Spleen (tissue), 3 donors: ENCODE measurements at regions not wholly inside any gene's neighbourhood (a gene's known extent, or its start where the extent isn't known, plus 50 kb on each side); places are given as distances from the start of the nearest gene placed in this dataset.

Source experiments
- POLR2A ChIP-seq, 3 donors: fragments of 450-650 bp; IDR thresholded peaks; one replicate each; pipeline ENCODE4 v1.5.1; 2017; ENCODE audit warnings: antibody characterized with exemption in 3 of 3, mild to moderate bottlenecking in 1 of 3
- POLR2AphosphoS5 ChIP-seq, 3 donors: sonication (generic); formaldehyde crosslinking; IDR thresholded peaks; one replicate each; pipeline ENCODE4 v1.5.1; 2017; ENCODE audit warnings: antibody characterized with exemption in 3 of 3

DNA sequence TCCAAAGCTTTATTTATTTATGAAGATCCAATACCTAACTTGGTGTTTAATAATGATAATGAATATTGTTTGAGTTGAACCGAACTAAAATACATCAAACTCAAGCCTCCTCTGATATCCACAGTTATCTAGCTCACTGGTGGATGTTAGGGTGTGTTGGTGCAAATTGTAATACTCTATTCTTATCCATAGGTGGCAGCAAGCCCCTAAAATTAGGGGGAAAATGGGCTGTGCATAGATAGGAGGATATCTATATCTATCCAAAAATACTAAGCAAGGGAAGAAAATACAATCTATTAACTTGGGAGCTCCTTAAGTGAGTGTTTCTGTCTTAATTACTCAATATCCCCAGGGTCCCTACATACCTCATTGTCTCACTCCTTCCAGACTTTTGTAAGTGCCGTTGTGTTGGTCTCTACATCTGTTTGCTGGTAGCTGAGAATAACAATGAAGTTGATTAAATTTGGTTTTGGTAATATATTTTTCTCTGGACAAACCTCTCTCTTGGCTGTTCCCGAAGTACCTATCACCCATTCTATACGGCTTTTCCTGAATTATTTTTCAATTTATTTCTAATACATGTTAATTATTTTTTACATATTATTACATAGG is 55.0 kb upstream of the VWDE start:
- TF ChIP-seq POLR2AphosphoS5 (IDR thresholded peaks at IDR 0.05) (no peak), POLR2A (IDR thresholded peaks at IDR 0.05) (no peak)
